ENCODE measurements at regions not wholly inside any gene's neighbourhood (a gene's known extent, or its start where the extent isn't known, plus 50 kb on each side); places are given as distances from the start of the nearest gene placed in this dataset.

DNA sequence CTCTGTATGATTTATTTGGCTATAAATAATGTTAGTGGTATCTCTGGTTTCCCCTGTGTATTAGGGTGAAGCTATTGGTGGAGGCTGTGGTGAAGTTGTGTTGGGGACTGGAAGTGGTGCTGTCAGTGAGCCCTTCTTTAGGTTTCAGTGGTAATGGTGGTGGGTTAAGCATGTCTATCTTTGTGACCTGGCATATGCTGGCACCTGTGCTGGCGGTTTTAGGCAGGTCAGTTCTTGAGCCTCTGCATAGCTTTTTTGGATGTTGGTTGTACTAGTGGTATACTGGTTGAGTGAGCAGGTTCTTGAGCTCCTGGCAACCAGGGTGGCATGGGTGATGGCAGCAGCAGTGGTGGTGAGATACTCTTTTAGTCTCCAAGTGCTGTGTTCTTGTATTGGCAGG is 161.9 kb upstream of the CAND1 start:
- TF ChIP-seq, protein P1, sequence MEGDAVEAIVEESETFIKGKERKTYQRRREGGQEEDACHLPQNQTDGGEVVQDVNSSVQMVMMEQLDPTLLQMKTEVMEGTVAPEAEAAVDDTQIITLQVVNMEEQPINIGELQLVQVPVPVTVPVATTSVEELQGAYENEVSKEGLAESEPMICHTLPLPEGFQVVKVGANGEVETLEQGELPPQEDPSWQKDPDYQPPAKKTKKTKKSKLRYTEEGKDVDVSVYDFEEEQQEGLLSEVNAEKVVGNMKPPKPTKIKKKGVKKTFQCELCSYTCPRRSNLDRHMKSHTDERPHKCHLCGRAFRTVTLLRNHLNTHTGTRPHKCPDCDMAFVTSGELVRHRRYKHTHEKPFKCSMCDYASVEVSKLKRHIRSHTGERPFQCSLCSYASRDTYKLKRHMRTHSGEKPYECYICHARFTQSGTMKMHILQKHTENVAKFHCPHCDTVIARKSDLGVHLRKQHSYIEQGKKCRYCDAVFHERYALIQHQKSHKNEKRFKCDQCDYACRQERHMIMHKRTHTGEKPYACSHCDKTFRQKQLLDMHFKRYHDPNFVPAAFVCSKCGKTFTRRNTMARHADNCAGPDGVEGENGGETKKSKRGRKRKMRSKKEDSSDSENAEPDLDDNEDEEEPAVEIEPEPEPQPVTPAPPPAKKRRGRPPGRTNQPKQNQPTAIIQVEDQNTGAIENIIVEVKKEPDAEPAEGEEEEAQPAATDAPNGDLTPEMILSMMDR (IDR thresholded peaks at IDR 0.05) = no peak
- TF ChIP-seq POLR2A (IDR thresholded peaks at IDR 0.05) (no peak), POLR2AphosphoS5 (IDR thresholded peaks at IDR 0.05) (no peak)

Measured in transverse colon (tissue), 4 donors.